HG02610 (cell line): ENCODE measurements at regions not wholly inside any gene's neighbourhood (a gene's known extent, or its start where the extent isn't known, plus 50 kb on each side); places are given as distances from the start of the nearest gene placed in this dataset.

Source experiments
- ATAC-seq: cut with Tn5 transposase; IDR thresholded peaks from one replicate; pipeline ENCODE4 v1.9.1; 2021; ENCODE audit warnings: mild to moderate bottlenecking, moderate library complexity; ENCODE audit not compliant: unreplicated experiment

- no peak for ATAC-seq
Observed at GRCh38 chr9:108681851-108682590, 173.8 kb downstream of the ACTL7B start.

GRCh38 chr9:108680946-108681345, 174.8 kb downstream of the ACTL7B start:
- no peak for ATAC-seq

GRCh38 chr9:108677776-108678175, 178.0 kb downstream of the ACTL7B start:
- no peak for ATAC-seq

GRCh38 chr9:108676355-108676754, 179.4 kb downstream of the ACTL7B start:
- no peak for ATAC-seq

GRCh38 chr9:108675708-108676107, 180.1 kb downstream of the ACTL7B start:
- ATAC-seq = no peak

- ATAC-seq = no peak
Observed at GRCh38 chr9:108674766-108675530, 180.8 kb downstream of the ACTL7B start.

- ATAC-seq = no peak
Observed at GRCh38 chr9:108673386-108673785, 182.4 kb downstream of the ACTL7B start.

GRCh38 chr9:108672475-108673190, 183.2 kb downstream of the ACTL7B start:
- ATAC-seq = no peak

- ATAC-seq = no peak
Observed at GRCh38 chr9:108671794-108672193, 184.0 kb downstream of the ACTL7B start.

DNA sequence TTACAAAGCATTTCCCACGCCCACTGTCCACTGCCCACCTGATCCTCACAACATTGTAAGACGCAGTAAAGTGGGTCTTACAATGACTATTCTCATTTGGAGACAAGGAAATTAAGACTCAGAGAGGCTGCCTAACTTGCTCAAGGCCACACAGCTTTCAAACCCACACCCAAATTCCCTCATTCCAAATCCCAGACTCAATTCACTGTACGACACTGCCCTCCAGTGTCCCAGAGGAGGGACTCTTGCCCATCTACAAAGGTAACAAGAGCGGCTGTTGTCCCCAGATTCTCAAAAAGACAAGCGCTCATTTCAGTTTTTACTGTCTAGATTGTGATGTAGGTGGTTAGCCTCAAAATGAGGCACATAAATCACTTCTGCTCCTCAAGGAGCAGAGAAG, 184.6 kb downstream of the ACTL7B start:
- no peak for ATAC-seq

DNA sequence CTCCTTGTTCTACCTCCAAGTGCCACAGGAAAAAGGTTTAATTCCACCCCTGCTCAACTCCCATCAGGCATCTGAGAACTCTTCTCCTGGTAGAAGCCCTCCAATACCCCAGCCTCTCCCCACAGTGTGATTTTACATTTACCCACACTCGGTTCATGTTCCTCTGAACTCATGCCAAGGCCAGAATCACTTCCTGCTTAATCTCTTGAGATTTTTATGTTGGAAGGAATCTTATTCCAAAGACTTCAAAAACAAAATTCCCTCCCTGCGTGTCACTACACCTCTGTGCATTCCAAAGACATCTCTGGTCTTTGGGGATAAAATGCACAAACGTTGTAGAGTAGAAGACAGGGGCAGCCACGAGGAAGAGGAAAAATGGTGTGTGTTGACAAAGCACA, 186.8 kb downstream of the ACTL7B start:
- no peak for ATAC-seq

DNA sequence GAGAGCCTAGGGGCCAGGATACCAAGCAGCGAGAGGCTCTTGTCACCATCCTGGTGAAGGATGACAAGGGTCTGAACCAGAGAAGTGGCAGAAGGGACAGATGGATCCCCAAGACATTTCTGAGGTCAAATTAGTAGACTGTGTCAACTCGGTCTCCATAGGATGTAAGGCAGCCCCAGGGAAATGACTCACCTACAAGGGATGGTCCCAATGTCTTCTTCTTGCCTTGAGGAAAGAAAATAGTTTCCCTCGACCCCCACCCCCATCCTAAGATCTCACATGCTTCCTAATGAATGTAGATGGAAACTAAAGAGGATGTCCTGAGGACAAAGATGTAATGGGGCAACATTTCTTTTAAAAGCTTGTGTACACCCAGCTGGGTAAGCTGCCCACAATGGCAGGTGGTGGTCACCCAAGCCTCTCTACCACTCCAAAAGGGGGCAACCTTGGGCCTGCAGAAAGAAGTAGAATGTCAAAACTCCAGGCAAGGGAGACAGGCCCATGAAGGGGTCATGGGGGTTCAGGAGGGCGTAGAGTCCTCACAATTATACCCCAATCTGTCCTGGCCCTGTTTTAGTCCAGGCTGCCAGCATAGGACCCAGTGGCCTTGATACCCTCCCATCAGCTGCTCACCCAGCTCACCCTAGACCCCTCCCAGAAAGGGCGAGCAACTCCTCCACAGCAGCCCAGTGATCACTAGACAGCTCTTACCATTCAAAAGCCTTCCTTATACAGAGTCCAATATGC, 187.4 kb downstream of the ACTL7B start:
- no peak for ATAC-seq

- ATAC-seq = no peak
Observed at GRCh38 chr9:108666240-108666784, 189.5 kb downstream of the ACTL7B start.

- ATAC-seq = no peak
Observed at GRCh38 chr9:108665521-108666239, 190.1 kb downstream of the ACTL7B start.

DNA sequence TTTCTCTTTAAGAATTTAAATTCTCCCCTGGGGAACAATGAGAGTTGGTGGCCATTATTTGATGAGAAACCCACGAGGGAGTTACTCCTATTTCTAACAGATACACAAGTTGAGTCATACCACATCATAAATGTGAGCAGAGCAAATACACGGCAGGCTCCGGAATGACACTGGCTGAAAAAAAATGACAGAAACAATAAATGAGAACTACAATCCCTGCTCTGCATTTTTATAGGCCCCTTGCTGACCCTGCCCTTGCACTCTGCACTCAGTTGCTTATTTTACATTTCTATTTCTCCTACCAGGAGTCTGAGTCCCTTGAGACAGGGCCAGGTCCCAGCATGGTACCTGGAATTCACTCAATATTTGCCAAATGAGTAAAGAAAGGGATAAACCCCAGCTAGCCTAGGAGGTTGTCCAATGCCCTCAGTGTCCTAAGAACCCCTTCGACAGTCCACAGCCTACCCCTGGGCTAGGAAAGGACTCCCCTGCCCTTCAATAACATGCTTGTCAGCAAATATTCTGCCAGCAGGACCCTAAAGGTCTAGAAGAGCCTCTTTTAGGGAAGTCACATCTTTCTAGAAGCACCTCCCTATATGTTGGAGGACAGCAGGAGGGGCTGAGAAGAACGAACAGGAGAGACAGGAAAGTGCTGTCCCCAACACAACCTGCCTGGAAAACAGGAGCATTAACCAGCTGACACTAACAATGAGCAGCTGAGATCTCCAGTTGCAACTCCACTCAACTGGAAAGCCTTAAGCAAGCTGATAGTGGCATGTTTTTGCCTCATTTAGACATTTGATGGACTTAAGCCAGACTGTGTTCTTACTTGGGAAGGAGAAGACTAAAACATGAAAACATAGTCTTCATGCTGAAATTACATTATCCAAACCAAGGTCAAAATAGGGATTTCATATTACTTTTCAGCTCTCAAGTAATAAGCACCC, 191.2 kb downstream of the ACTL7B start:
- ATAC-seq = no peak

- ATAC-seq = no peak
Observed at GRCh38 chr9:108663422-108663821, 192.4 kb downstream of the ACTL7B start.

GRCh38 chr9:108662956-108663355, 192.8 kb downstream of the ACTL7B start:
- ATAC-seq = no peak

GRCh38 chr9:108662091-108662875, 193.5 kb downstream of the ACTL7B start:
- no peak for ATAC-seq
